Spleen (tissue), 3 donors: ENCODE measurements at regions not wholly inside any gene's neighbourhood (a gene's known extent, or its start where the extent isn't known, plus 50 kb on each side); places are given as distances from the start of the nearest gene placed in this dataset.
"Not testable (repeated sequence)": the region's sequence is repeated elsewhere in the genome, so short reads cannot be mapped to it uniquely, and the experiment has no call there.

Experiments used
- POLR2A ChIP-seq, 3 donors: fragments of 450-650 bp; IDR thresholded peaks; one replicate each; pipeline ENCODE4 v1.5.1; 2017; ENCODE audit warnings: antibody characterized with exemption in 3 of 3, mild to moderate bottlenecking in 1 of 3
- POLR2AphosphoS5 ChIP-seq, 3 donors: sonication (generic); formaldehyde crosslinking; IDR thresholded peaks; one replicate each; pipeline ENCODE4 v1.5.1; 2017; ENCODE audit warnings: antibody characterized with exemption in 3 of 3

DNA sequence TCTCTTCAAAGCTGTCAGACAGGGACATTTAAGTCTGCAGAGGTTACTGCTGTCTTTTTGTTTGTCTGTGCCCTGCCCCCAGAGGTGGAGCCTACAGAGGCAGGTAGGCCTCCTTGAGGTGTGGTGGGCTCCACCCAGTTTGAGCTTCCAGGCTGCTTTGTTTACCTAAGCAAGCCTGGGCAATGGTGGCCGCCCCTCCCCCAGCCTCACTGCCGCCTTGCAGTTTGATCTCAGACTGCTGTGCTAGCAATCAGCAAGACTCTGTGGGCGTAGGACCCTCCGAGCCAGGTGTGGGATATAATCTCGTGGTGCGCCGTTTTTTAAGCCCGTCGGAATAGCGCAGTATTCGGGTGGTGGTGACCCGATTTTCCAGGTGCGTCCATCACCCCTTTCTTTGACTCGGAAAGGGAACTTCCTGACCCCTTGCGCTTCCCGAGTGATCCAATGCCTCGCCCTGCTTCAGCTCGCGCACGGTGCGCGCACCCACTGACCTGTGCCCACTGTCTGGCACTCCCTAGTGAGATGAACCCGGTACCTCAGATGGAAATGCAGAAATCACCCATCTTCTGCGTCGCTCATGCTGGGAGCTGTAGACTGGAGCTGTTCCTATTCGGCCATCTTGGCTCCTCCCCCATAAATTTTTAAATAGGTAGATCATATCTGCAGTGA lies 785.1 kb downstream of the TDRD15 start:
- TF ChIP-seq POLR2A, POLR2AphosphoS5 (IDR thresholded peaks at IDR 0.05): not testable (repeated sequence)
